HEK293T (cell line): ENCODE measurements at regions not wholly inside any gene's neighbourhood (a gene's known extent, or its start where the extent isn't known, plus 50 kb on each side); places are given as distances from the start of the nearest gene placed in this dataset.

Experiments
- FOXA1 ChIP-seq: fragments of 450-650 bp; IDR thresholded peaks from 2 replicates; pipeline ENCODE4 v1.6.1; 2016; ENCODE audit warnings: mild to moderate bottlenecking
- SP1 ChIP-seq: fragments of 450-650 bp; IDR thresholded peaks from 2 replicates; pipeline ENCODE4 v1.6.1; 2017
- SUZ12 ChIP-seq: fragments of 450-650 bp; IDR thresholded peaks from 2 replicates; pipeline ENCODE4 v1.6.1; 2016; ENCODE audit warnings: mild to moderate bottlenecking

- no peak for TF ChIP-seq SP1
- no peak for TF ChIP-seq FOXA1
- no peak for TF ChIP-seq SUZ12
Measured at GRCh38 chr6:82442061-82442719, 78.6 kb downstream of the TPBG start.
